Stomach (tissue), 4 donors: ENCODE measurements at regions not wholly inside any gene's neighbourhood (a gene's known extent, or its start where the extent isn't known, plus 50 kb on each side); places are given as distances from the start of the nearest gene placed in this dataset.

ENCODE experiments used
- CTCF ChIP-seq, 7 experiments: fragments of 450-650 bp in 4 of 7; fragments of 200-600 bp in 3 of 7; sonication (generic) in 3 of 7; IDR thresholded peaks; one replicate each; pipeline ENCODE4 v1.5.1; 2016 to 2019; ENCODE audit warnings: antibody characterized with exemption in 7 of 7, control low read depth in 2 of 7, mild to moderate bottlenecking in 1 of 7
- EP300 ChIP-seq: sonication (generic); formaldehyde crosslinking; IDR thresholded peaks from one replicate; pipeline ENCODE4 v1.6.1; 2017; ENCODE audit warnings: antibody characterized with exemption
- POLR2A ChIP-seq, 4 donors: fragments of 450-650 bp; IDR thresholded peaks; one replicate each; pipeline ENCODE4 v1.6.1; 2016; ENCODE audit warnings: antibody characterized with exemption in 4 of 4, control low read depth in 2 of 4, mild to moderate bottlenecking in 1 of 4, moderate library complexity in 1 of 4
- POLR2AphosphoS5 ChIP-seq, 3 donors: sonication (generic); formaldehyde crosslinking; IDR thresholded peaks; one replicate each; pipeline ENCODE4 v1.6.1; 2016; ENCODE audit warnings: antibody characterized with exemption in 3 of 3

- no peak for TF ChIP-seq POLR2AphosphoS5 (IDR thresholded peaks at IDR 0.05)
- no peak for TF ChIP-seq POLR2A (IDR thresholded peaks at IDR 0.05)
- no peak for TF ChIP-seq CTCF (IDR thresholded peaks at IDR 0.05)
- no peak for TF ChIP-seq EP300
Measured at GRCh38 chr12:88644946-88645702, 64.9 kb upstream of the KITLG start.
